GM10248 (cell line): ENCODE measurements at regions not wholly inside any gene's neighbourhood (a gene's known extent, or its start where the extent isn't known, plus 50 kb on each side); places are given as distances from the start of the nearest gene placed in this dataset.
A peak's percentile ranks its signal among the peaks of the same experiment; 100 is the strongest.
"Not testable (repeated sequence)": the region's sequence is repeated elsewhere in the genome, so short reads cannot be mapped to it uniquely, and the experiment has no call there.

Experiments
- CTCF ChIA-PET: fragments of 300-600 bp; sonication (Branson Sonifier 250); formaldehyde crosslinking; extraction: SDS; loops from one replicate; lab custom pipeline; 2021; ENCODE audit warnings: antibody characterized with exemption; lab: Yijun Ruan, JAX
- POLR2A ChIA-PET: fragments of 350-650 bp; sonication (Branson Sonifier 250); formaldehyde crosslinking; extraction: SDS; loops from one replicate; lab custom pipeline; 2020; ENCODE audit warnings: antibody characterized with exemption; lab: Yijun Ruan, JAX
- DNase-seq: peaks from one replicate; pipeline ENCODE4 v3.0.0; 2012; ENCODE audit errors: extremely low spot score
- CTCF ChIP-seq: IDR thresholded peaks from 2 replicates; pipeline ENCODE4 v1.5.1; 2012; ENCODE audit warnings: mild to moderate bottlenecking, low read depth; ENCODE audit errors: extremely low read depth, missing control alignments, control extremely low read depth

- DNase-seq: no peak
- TF ChIP-seq CTCF: no peak
- ChIA-PET POLR2A (no interaction called here), CTCF (no interaction called here)
Measured at GRCh38 chr13:22903925-22904324, 276.9 kb upstream of the SGCG start.

GRCh38 chr13:22915442-22916082, 265.2 kb upstream of the SGCG start:
- POLR2A ChIA-PET: no interaction called here
- CTCF ChIA-PET: no interaction called here
- DNase-seq: peak; percentile 26
- TF ChIP-seq CTCF: no peak

- DNase-seq, POLR2A ChIA-PET, CTCF ChIA-PET: not testable (repeated sequence)
Measured at GRCh38 chr13:22916276-22916675, 264.5 kb upstream of the SGCG start.

GRCh38 chr13:22925881-22926747, 254.7 kb upstream of the SGCG start:
- DNase-seq: peak; percentile 49

GRCh38 chr13:22926748-22927400, 253.9 kb upstream of the SGCG start:
- ChIA-PET CTCF (no interaction called here), POLR2A (no interaction called here)
- TF ChIP-seq CTCF: no peak
- DNase-seq: peak; percentile 44

More at GRCh38 chr13:22925881-22926747, 254.7 kb upstream of the SGCG start:
- ChIA-PET CTCF (no interaction called here), POLR2A (no interaction called here)
- TF ChIP-seq CTCF: peak; percentile 7

GRCh38 chr13:22927845-22928244, 252.9 kb upstream of the SGCG start:
- POLR2A ChIA-PET, CTCF ChIA-PET, DNase-seq: not testable (repeated sequence)

GRCh38 chr13:22929381-22930126, 251.2 kb upstream of the SGCG start:
- DNase-seq: no peak
- POLR2A ChIA-PET: no interaction called here
- CTCF ChIA-PET: no interaction called here
- no peak for TF ChIP-seq CTCF
